Keratinocyte (primary cell): ENCODE measurements at regions not wholly inside any gene's neighbourhood (a gene's known extent, or its start where the extent isn't known, plus 50 kb on each side); places are given as distances from the start of the nearest gene placed in this dataset.

Source experiments
- EZH2 ChIP-seq: IDR thresholded peaks from one replicate; pipeline ENCODE4 v1.6.1; 2012; ENCODE audit warnings: inconsistent platforms, mild to moderate bottlenecking, low read length, moderate library complexity
- TF ChIP-seq, protein P1 (sequence below), 3 experiments: IDR thresholded peaks in 1 of 3; conservative IDR thresholded peaks in 1 of 3; optimal IDR thresholded peaks in 1 of 3; 2 replicates in 2 of 3; 3 replicates in 1 of 3; pipeline versions ENCODE3 to v1.5.1; 2011; ENCODE audit warnings: low read length in 3 of 3, mild to moderate bottlenecking in 3 of 3, moderate library complexity in 2 of 3, control low read depth in 1 of 3, inconsistent platforms in 1 of 3; ENCODE audit not compliant: insufficient read depth in 2 of 3; ENCODE audit errors: extremely low read depth in 1 of 3

DNA sequence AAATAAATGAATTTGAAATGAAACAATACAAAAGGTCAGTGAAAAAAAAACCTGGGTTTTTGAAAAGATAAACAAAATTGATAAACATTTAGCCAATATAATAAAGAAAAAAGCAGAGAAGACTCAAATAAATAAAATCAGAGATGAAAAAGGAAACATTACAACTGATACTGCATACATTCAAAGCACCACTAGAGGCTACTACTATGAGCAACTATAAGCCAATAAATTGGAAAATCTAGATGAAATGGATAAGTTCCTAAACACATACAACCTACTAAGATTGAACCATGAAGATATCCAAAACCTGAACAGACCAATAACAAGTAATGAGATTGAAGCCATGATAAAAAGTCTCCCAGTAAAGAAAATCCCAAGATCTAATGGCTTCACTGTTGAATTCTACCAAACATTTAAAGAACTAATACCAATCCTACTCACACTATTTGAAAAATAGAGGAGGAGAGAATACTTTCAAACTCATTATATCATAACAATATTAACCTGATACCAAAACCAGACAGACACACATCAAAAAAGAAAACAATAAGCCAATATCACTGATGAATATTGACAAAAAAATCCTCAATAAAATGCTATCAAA lies 80.8 kb upstream of the CERS6 start:
- no peak for TF ChIP-seq EZH2
- TF ChIP-seq, protein P1, sequence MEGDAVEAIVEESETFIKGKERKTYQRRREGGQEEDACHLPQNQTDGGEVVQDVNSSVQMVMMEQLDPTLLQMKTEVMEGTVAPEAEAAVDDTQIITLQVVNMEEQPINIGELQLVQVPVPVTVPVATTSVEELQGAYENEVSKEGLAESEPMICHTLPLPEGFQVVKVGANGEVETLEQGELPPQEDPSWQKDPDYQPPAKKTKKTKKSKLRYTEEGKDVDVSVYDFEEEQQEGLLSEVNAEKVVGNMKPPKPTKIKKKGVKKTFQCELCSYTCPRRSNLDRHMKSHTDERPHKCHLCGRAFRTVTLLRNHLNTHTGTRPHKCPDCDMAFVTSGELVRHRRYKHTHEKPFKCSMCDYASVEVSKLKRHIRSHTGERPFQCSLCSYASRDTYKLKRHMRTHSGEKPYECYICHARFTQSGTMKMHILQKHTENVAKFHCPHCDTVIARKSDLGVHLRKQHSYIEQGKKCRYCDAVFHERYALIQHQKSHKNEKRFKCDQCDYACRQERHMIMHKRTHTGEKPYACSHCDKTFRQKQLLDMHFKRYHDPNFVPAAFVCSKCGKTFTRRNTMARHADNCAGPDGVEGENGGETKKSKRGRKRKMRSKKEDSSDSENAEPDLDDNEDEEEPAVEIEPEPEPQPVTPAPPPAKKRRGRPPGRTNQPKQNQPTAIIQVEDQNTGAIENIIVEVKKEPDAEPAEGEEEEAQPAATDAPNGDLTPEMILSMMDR (optimal IDR thresholded peaks at IDR 0.05 in 1 of 3, IDR thresholded peaks at IDR 0.05 in 1 of 3, conservative IDR thresholded peaks at IDR 0.05 in 1 of 3; ENCODE audit: extremely low read depth in 1 of 3, insufficient read depth in 2 of 3, low read length in 3 of 3): peak in 1 of 3 experiments; percentile 49
